ENCODE measurements at regions not wholly inside any gene's neighbourhood (a gene's known extent, or its start where the extent isn't known, plus 50 kb on each side); places are given as distances from the start of the nearest gene placed in this dataset.

GRCh38 chr10:128898916-128899195 lies 568.2 kb upstream of the MGMT start:
- TF ChIP-seq POLR2A (IDR thresholded peaks at IDR 0.05) (no peak), CTCF (IDR thresholded peaks at IDR 0.05) (no peak)
- Histone ChIP-seq H3K9me3 (no peaks in the 10 kb centered on the region), H3K27ac (no peak overlapping the region), H3K4me1 (no peaks in the 10 kb centered on the region), H3K4me3 (no peak overlapping the region), H3K27me3 (no peaks in the 10 kb centered on the region), H3K36me3 (no peaks in the 10 kb centered on the region)
- 33% methylated on average over 1 of the region's 1 CpG for WGBS (ENCODE audit: insufficient coverage, low coverage, low lambda C conversion rate, missing lambda C conversion rate)
- ATAC-seq (no peak), DNase-seq (no peak)
- intact Hi-C loops (cut with DNase I): no loop called here

- Histone ChIP-seq H3K36me3 (no peaks in the 10 kb centered on the region), H3K27me3 (no peaks in the 10 kb centered on the region), H3K9me3 (no peaks in the 10 kb centered on the region), H3K4me1 (no peaks in the 10 kb centered on the region), H3K4me3 (no peak overlapping the region), H3K27ac (no peak overlapping the region)
- DNase-seq: no peak
- intact Hi-C loops (cut with DNase I): no loop called here
- TF ChIP-seq CTCF (IDR thresholded peaks at IDR 0.05) (no peak), POLR2A (IDR thresholded peaks at IDR 0.05) (no peak)
- no peak for ATAC-seq
- WGBS (ENCODE audit: insufficient coverage, low coverage, low lambda C conversion rate, missing lambda C conversion rate): 44% methylated on average over 4 of the region's 4 CpGs
Observed at GRCh38 chr10:128900456-128900855, 566.6 kb upstream of the MGMT start.

GRCh38 chr10:128901236-128901635 lies 565.8 kb upstream of the MGMT start:
- H3K27ac ChIP-seq: no peak overlapping the region
- no peaks in the 10 kb centered on the region for H3K36me3 ChIP-seq
- intact Hi-C loops (cut with DNase I): no loop called here
- no peaks in the 10 kb centered on the region for H3K4me1 ChIP-seq
- ATAC-seq: no peak
- no peaks in the 10 kb centered on the region for H3K27me3 ChIP-seq
- DNase-seq: no peak
- H3K4me3 ChIP-seq: no peak overlapping the region
- no peak for TF ChIP-seq CTCF (IDR thresholded peaks at IDR 0.05)
- TF ChIP-seq POLR2A (IDR thresholded peaks at IDR 0.05): no peak
- H3K9me3 ChIP-seq: no peaks in the 10 kb centered on the region

- no peak for ATAC-seq
- no peaks in the 10 kb centered on the region for H3K9me3 ChIP-seq
- H3K27ac ChIP-seq: no peak overlapping the region
- 33% methylated on average over 1 of the region's 2 CpGs for WGBS (ENCODE audit: insufficient coverage, low coverage, low lambda C conversion rate, missing lambda C conversion rate)
- intact Hi-C loops (cut with DNase I): no loop called here
- no peaks in the 10 kb centered on the region for H3K27me3 ChIP-seq
- H3K4me1 ChIP-seq: no peaks in the 10 kb centered on the region
- no peak for TF ChIP-seq POLR2A (IDR thresholded peaks at IDR 0.05)
- no peak for TF ChIP-seq CTCF (IDR thresholded peaks at IDR 0.05)
- no peaks in the 10 kb centered on the region for H3K36me3 ChIP-seq
- no peak overlapping the region for H3K4me3 ChIP-seq
- no peak for DNase-seq
Observed at GRCh38 chr10:128902031-128902710, 564.9 kb upstream of the MGMT start.
